Ishikawa (cell line): ENCODE measurements at regions not wholly inside any gene's neighbourhood (a gene's known extent, or its start where the extent isn't known, plus 50 kb on each side); places are given as distances from the start of the nearest gene placed in this dataset.

ENCODE experiments used
- CEBPB ChIP-seq: IDR thresholded peaks from 2 replicates; pipeline ENCODE4 v1.6.1; 2012
- CREB1 ChIP-seq: IDR thresholded peaks from 2 replicates; pipeline ENCODE4 v1.6.1; 2012; ENCODE audit warnings: low read depth
- EGR1 ChIP-seq: IDR thresholded peaks from 2 replicates; pipeline ENCODE4 v1.6.1; 2012
- EP300 ChIP-seq: IDR thresholded peaks from 2 replicates; pipeline ENCODE4 v1.6.1; 2012; ENCODE audit warnings: borderline replicate concordance
- FOXM1 ChIP-seq: IDR thresholded peaks from 2 replicates; pipeline ENCODE4 v1.6.1; 2012; ENCODE audit warnings: low read depth, borderline replicate concordance
- MAX ChIP-seq: IDR thresholded peaks from 2 replicates; pipeline ENCODE4 v1.6.1; 2012
- NFIC ChIP-seq: IDR thresholded peaks from 2 replicates; pipeline ENCODE4 v1.6.1; 2012
- RAD21 ChIP-seq: IDR thresholded peaks from 2 replicates; pipeline ENCODE4 v1.6.1; 2012; ENCODE audit warnings: low read depth
- REST ChIP-seq: IDR thresholded peaks from 2 replicates; pipeline ENCODE4 v1.6.1; 2012; ENCODE audit warnings: low read depth, mild to moderate bottlenecking
- TAF1 ChIP-seq: IDR thresholded peaks from 2 replicates; pipeline ENCODE4 v1.6.1; 2012; ENCODE audit warnings: low read depth, mild to moderate bottlenecking
- TCF12 ChIP-seq: IDR thresholded peaks from 2 replicates; pipeline ENCODE4 v1.6.1; 2012; ENCODE audit warnings: low read depth
- TEAD4 ChIP-seq: IDR thresholded peaks from 2 replicates; pipeline ENCODE4 v1.6.1; 2012
- USF1 ChIP-seq: IDR thresholded peaks from 2 replicates; pipeline ENCODE4 v1.6.1; 2012
- YY1 ChIP-seq: IDR thresholded peaks from 2 replicates; pipeline ENCODE4 v1.6.1; 2012; ENCODE audit warnings: low read depth
- ZBTB7A ChIP-seq: IDR thresholded peaks from 2 replicates; pipeline ENCODE4 v1.6.1; 2012; ENCODE audit warnings: low read depth

GRCh38 chr1:238604357-238604756, 713.6 kb upstream of the ZP4 start:
- TF ChIP-seq TCF12 (no peak), ZBTB7A (no peak), RAD21 (no peak), EP300 (no peak), NFIC (no peak), TEAD4 (no peak), YY1 (no peak), MAX (no peak)

GRCh38 chr1:238596703-238597102, 706.0 kb upstream of the ZP4 start:
- TF ChIP-seq NFIC (no peak), CEBPB (no peak), TEAD4 (no peak), RAD21 (no peak), EP300 (no peak), MAX (no peak), TCF12 (no peak), REST (no peak), ZBTB7A (no peak), EGR1 (no peak), YY1 (no peak), FOXM1 (no peak), CREB1 (no peak), TAF1 (no peak), USF1 (no peak)

- no peak for TF ChIP-seq CEBPB
- no peak for TF ChIP-seq RAD21
- TF ChIP-seq FOXM1: no peak
- TF ChIP-seq TEAD4: no peak
- no peak for TF ChIP-seq REST
- TF ChIP-seq EGR1: no peak
Measured at GRCh38 chr1:238592621-238593020, 701.9 kb upstream of the ZP4 start.

- no peak for TF ChIP-seq RAD21
- TF ChIP-seq CEBPB: no peak
- TF ChIP-seq EP300: no peak
- TF ChIP-seq TEAD4: no peak
- TF ChIP-seq USF1: no peak
- no peak for TF ChIP-seq FOXM1
Measured at GRCh38 chr1:238589843-238590435, 699.2 kb upstream of the ZP4 start.

- TF ChIP-seq EGR1 (no peak), MAX (no peak)
Measured at GRCh38 chr1:238582816-238583215, 692.1 kb upstream of the ZP4 start.

- no peak for TF ChIP-seq RAD21
- TF ChIP-seq CEBPB: no peak
- TF ChIP-seq EP300: no peak
- no peak for TF ChIP-seq FOXM1
- no peak for TF ChIP-seq MAX
- no peak for TF ChIP-seq REST
- TF ChIP-seq YY1: no peak
- TF ChIP-seq NFIC: no peak
- no peak for TF ChIP-seq TAF1
Measured at GRCh38 chr1:238581332-238581731, 690.6 kb upstream of the ZP4 start.
